DND-41 (cell line): ENCODE measurements at regions not wholly inside any gene's neighbourhood (a gene's known extent, or its start where the extent isn't known, plus 50 kb on each side); places are given as distances from the start of the nearest gene placed in this dataset.

ENCODE experiments used
- EZH2 ChIP-seq: IDR thresholded peaks from 3 replicates; pipeline ENCODE4 v1.6.1; 2012; ENCODE audit warnings: borderline replicate concordance, low read depth, mild to moderate bottlenecking, moderate library complexity, low read length, inconsistent platforms; ENCODE audit not compliant: severe bottlenecking
- TF ChIP-seq, protein P1 (sequence below): IDR thresholded peaks from 2 replicates; pipeline ENCODE4 v1.5.1; 2012; ENCODE audit warnings: borderline replicate concordance, low read length, moderate library complexity, mild to moderate bottlenecking; ENCODE audit not compliant: poor library complexity, severe bottlenecking; ENCODE audit errors: extremely low read depth

- TF ChIP-seq, protein P1, sequence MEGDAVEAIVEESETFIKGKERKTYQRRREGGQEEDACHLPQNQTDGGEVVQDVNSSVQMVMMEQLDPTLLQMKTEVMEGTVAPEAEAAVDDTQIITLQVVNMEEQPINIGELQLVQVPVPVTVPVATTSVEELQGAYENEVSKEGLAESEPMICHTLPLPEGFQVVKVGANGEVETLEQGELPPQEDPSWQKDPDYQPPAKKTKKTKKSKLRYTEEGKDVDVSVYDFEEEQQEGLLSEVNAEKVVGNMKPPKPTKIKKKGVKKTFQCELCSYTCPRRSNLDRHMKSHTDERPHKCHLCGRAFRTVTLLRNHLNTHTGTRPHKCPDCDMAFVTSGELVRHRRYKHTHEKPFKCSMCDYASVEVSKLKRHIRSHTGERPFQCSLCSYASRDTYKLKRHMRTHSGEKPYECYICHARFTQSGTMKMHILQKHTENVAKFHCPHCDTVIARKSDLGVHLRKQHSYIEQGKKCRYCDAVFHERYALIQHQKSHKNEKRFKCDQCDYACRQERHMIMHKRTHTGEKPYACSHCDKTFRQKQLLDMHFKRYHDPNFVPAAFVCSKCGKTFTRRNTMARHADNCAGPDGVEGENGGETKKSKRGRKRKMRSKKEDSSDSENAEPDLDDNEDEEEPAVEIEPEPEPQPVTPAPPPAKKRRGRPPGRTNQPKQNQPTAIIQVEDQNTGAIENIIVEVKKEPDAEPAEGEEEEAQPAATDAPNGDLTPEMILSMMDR = no peak
- no peak for TF ChIP-seq EZH2
Observed at GRCh38 chr3:15896500-15896899, 98.7 kb upstream of the ANKRD28 start.
